Psoas muscle (tissue), 7 donors: ENCODE measurements at regions not wholly inside any gene's neighbourhood (a gene's known extent, or its start where the extent isn't known, plus 50 kb on each side); places are given as distances from the start of the nearest gene placed in this dataset.

Experiments used
- ATAC-seq, 4 donors: fragments of 200-7000 bp; cut with Tn5 transposase; one replicate each; pipeline ENCODE4 v1.9.1; 2020; ENCODE audit warnings: moderate library complexity in 3 of 4, mild to moderate bottlenecking in 2 of 4
- DNase-seq, 2 donors: peaks; one replicate each; pipeline ENCODE4 v3.0.0-alpha.2; 2020
- H3K27ac ChIP-seq: fragments of 200-600 bp; one replicate; pipeline ENCODE4 v1.8.0; 2022
- H3K27me3 ChIP-seq, 3 donors: fragments of 200-600 bp in 1 of 3; one replicate each; pipeline versions ENCODE4 v1.6.1 to v1.8.0; 2013 to 2022; ENCODE audit warnings: low read length in 2 of 3, mild to moderate bottlenecking in 2 of 3, moderate library complexity in 1 of 3; ENCODE audit not compliant: insufficient read depth in 3 of 3
- H3K36me3 ChIP-seq, 2 donors: fragments of 200-600 bp in 1 of 2; one replicate each; pipeline versions ENCODE4 v1.6.1 to v1.8.0; 2013 to 2022; ENCODE audit warnings: low read depth in 1 of 2, mild to moderate bottlenecking in 1 of 2, moderate library complexity in 1 of 2; ENCODE audit not compliant: insufficient read depth in 1 of 2
- H3K4me1 ChIP-seq: fragments of 200-600 bp; one replicate; pipeline ENCODE4 v1.8.0; 2022
- H3K4me3 ChIP-seq: fragments of 200-600 bp; one replicate; pipeline ENCODE4 v1.8.0; 2022; ENCODE audit warnings: mild to moderate bottlenecking
- H3K9me3 ChIP-seq: fragments of 200-600 bp; one replicate; pipeline ENCODE4 v1.8.0; 2022
- WGBS, 3 donors: extraction: QIAGEN DNeasy Blood & Tissue Kit; methylation state at CpG; one replicate each; pipeline versions ENCODE4 v1.1.6 to v1.1.7; 2013; 5-methylcytosine and 5-hydroxymethylcytosine counted together
- intact Hi-C, 2 donors: fragments of 100-400 bp; cut with DNase I; formaldehyde crosslinking; loops; one replicate each; pipeline versions ENCODE4 v1.11.0 to v1.14.2; 2022
- TF ChIP-seq, protein P1 (sequence below): fragments of 200-600 bp; IDR thresholded peaks from one replicate; pipeline ENCODE4 v1.8.0; 2022; ENCODE audit warnings: antibody characterized with exemption
- donor health status: healthy with polysubstance abuse.
- donor health status: DM: no; HTN: no; CAD: no; lungs with moderate emphysema.
- donor health status: Bipolar disorder and iron deficiency.
- donor health status: healthy.
- donor health status: DM: yes; HTN: yes; CAD: no.
- donor health status: DM: no; HTN: no; CAD: no.
- donor health status: DM: yes; HTN: yes; CAD: no.

DNA sequence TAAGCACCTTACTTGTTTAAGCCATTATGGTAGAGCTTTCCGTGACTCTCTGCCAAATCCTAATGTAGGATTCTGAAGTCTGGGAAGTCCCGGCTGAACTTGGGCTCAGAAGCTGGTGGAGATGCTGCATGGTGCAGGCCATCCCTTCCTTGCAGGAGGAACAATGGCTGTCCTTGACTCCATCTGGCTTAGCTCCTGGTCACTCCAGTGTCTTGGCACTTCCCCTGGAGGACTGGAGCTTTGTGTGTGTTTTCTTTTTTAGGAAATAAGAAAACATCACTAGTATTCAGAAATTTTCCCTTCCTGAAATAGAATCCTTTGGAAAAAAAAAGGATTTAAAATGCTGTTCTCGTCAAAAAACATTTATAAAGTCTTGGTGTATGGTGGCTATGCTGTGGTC lies 209.3 kb upstream of the ROPN1 start:
- ATAC-seq: no peak
- Histone ChIP-seq H3K9me3 (no peaks in the 10 kb centered on the region), H3K27me3 (no peaks in the 10 kb centered on the region), H3K36me3 (no peaks in the 10 kb centered on the region), H3K27ac (no peak overlapping the region), H3K4me3 (no peak overlapping the region), H3K4me1 (peaks cover 9% of the 10 kb centered on the region)
- intact Hi-C loops: no loop called here
- WGBS, 3 donors: 79 to 83% (median 82%) methylated on average over 3 of the region's 3 CpGs
- TF ChIP-seq, protein P1, sequence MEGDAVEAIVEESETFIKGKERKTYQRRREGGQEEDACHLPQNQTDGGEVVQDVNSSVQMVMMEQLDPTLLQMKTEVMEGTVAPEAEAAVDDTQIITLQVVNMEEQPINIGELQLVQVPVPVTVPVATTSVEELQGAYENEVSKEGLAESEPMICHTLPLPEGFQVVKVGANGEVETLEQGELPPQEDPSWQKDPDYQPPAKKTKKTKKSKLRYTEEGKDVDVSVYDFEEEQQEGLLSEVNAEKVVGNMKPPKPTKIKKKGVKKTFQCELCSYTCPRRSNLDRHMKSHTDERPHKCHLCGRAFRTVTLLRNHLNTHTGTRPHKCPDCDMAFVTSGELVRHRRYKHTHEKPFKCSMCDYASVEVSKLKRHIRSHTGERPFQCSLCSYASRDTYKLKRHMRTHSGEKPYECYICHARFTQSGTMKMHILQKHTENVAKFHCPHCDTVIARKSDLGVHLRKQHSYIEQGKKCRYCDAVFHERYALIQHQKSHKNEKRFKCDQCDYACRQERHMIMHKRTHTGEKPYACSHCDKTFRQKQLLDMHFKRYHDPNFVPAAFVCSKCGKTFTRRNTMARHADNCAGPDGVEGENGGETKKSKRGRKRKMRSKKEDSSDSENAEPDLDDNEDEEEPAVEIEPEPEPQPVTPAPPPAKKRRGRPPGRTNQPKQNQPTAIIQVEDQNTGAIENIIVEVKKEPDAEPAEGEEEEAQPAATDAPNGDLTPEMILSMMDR: no peak
- DNase-seq: no peak

DNA sequence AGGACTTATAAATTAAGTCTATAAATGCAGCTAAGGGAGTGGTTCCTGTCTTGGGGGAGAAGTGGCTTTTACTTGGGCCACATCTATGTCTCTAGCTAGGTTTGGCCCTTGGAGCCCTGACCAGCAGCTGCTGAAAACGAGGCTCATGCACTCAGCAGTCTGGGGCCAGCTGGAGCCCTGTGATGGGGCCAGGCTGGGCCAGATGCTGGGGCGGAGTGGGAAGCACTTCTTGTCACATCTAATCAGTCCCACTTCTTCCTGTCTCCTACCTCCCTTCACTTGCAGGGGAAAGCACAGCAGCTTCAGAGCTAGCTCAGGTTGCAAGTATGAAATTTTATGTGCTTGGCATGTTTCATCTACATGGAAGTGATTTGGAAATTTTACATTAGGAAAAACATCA lies 209.9 kb upstream of the ROPN1 start:
- H3K27ac ChIP-seq: no peak overlapping the region
- no peaks in the 10 kb centered on the region for H3K36me3 ChIP-seq
- DNase-seq (no peak), ATAC-seq (no peak)
- no peaks in the 10 kb centered on the region for H3K9me3 ChIP-seq
- 46 to 57% (median 55%) methylated on average over 2 of the region's 2 CpGs for WGBS, 3 donors
- H3K4me1 ChIP-seq: peaks cover 9% of the 10 kb centered on the region
- intact Hi-C loops: no loop called here
- H3K27me3 ChIP-seq: no peaks in the 10 kb centered on the region
- H3K4me3 ChIP-seq: no peak overlapping the region
- TF ChIP-seq, protein P1: no peak

DNA sequence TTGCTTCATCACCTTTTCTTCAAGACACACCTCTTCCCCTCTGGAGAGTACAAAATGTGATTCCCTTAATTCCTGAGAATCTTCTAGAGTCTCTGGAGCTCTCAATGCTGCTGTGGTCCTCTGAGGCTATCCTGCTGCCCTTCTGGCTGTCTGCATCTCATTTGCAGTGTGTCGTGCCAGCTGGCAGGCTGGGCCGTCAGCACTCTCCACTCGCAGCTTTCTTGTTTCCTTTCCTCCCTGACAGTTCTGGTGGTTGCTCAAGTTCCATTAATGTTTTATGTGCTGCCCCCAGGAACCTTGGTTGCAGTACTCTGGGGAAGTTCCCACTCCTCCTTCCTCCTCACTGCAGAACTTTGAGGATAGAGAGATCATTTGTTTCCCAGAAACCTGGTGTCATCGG lies 210.8 kb upstream of the ROPN1 start:
- TF ChIP-seq, protein P1: no peak
- DNase-seq (peak; percentile 55 to 70), ATAC-seq (peak in 3 of 4 donors; percentile 30 to 71 (median 51))
- no peak overlapping the region for H3K27ac ChIP-seq
- H3K9me3 ChIP-seq: no peaks in the 10 kb centered on the region
- no peaks in the 10 kb centered on the region for H3K36me3 ChIP-seq
- no peaks in the 10 kb centered on the region for H3K27me3 ChIP-seq
- WGBS, 3 donors: 10 to 17% (median 10%) methylated on average over 4 of the region's 4 CpGs
- no peak overlapping the region for H3K4me3 ChIP-seq
- intact Hi-C loops: no loop called here
- peaks cover 14% of the 10 kb centered on the region for H3K4me1 ChIP-seq

DNA sequence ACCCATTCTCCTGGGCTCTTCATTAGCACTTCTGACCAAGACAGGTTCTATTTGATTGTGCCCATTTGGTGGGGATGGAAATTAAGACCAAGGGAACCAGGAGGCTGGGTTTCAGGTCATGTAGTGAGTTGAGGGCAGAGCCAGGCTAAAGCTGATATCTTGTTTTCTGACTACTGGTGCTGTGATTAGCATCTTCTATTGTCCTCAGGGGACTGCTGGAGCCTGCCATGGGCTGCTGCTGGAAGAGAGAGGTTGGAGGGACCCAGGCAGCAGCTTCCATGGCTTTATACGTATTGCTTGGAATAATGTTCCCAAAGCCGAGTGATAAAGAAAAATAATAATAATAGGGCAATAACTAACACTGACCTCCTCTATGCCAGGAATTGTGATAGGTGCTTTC lies 211.4 kb upstream of the ROPN1 start:
- no peaks in the 10 kb centered on the region for H3K27me3 ChIP-seq
- 82 to 90% (median 85%) methylated on average over 2 of the region's 2 CpGs for WGBS, 3 donors
- H3K27ac ChIP-seq: no peak overlapping the region
- no peaks in the 10 kb centered on the region for H3K36me3 ChIP-seq
- H3K4me1 ChIP-seq: peaks cover 14% of the 10 kb centered on the region
- no peak for DNase-seq
- no peak overlapping the region for H3K4me3 ChIP-seq
- H3K9me3 ChIP-seq: no peaks in the 10 kb centered on the region
- ATAC-seq: no peak
- TF ChIP-seq, protein P1: no peak
- intact Hi-C loops: no loop called here

DNA sequence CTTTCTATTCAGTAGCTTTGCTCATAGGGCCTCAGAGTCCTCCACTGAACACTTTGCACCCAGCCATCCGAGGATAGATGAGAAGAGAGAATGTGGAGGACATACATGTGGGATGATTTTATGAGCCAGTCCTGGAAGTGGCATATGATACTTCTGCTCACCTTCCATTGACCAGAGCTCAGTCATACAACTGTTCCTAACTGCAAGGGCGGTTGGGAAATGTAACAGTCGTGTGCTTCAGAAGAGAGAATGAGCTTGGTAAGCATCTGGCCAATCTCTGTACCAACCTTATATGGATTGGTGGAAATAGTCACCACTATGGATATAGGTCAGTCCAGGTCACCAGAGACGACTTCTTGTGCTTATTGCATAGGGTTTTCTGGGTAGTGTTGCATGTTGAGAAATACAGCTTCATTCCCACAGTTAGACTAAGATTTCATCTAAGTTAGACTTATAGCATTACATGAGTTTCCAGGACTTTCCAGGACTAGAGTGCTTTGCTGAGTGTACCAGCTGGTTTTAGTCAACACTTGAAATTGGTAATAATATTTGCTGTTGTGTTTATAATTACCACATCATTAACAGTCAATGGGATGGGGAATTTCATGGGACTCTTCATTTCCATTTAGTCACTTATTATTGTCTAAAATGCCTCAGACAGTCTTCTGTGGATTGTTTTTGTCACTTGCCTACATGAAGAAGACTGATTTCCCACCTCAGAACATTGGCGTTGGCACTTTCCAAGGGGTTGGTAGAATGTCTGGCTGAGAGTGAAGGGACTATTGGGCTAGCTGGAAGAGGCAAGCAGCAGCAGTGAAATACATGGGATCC lies 214.5 kb upstream of the ROPN1 start:
- no peaks in the 10 kb centered on the region for H3K36me3 ChIP-seq
- ATAC-seq (peak; percentile 52 to 87 (median 77)), DNase-seq (no peak)
- no peak overlapping the region for H3K27ac ChIP-seq
- TF ChIP-seq, protein P1: no peak
- H3K9me3 ChIP-seq: no peaks in the 10 kb centered on the region
- H3K4me1 ChIP-seq: peaks cover 14% of the 10 kb centered on the region
- no peak overlapping the region for H3K4me3 ChIP-seq
- H3K27me3 ChIP-seq: no peaks in the 10 kb centered on the region
- 66 to 89% (median 69%) methylated on average over 5 of the region's 5 CpGs for WGBS, 3 donors
- intact Hi-C loops: no loop called here
